ENCODE measurements at regions not wholly inside any gene's neighbourhood (a gene's known extent, or its start where the extent isn't known, plus 50 kb on each side); places are given as distances from the start of the nearest gene placed in this dataset.
"Not testable (repeated sequence)": the region's sequence is repeated elsewhere in the genome, so short reads cannot be mapped to it uniquely, and the experiment has no call there.

DNA sequence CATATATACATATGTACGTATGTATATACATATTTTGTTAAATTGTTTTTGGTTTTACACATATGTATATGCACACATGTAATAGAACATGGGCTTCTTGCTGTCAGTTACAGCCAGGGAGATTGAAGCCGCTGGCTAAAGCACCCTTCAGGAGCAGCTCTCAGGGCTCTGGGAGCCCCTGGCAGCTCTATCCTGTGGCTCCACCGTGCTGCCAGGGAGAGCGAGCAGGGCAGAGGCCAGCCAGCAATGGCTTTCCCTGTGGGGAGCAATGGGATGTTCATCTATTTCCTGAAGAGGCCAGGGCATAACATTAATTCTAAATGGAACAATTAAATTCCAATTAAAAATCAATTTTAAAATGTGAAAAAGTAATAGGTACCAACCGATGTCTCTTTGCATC is 102.9 kb downstream of the PSMG1 start:
- DNase-seq: no peak

DNA sequence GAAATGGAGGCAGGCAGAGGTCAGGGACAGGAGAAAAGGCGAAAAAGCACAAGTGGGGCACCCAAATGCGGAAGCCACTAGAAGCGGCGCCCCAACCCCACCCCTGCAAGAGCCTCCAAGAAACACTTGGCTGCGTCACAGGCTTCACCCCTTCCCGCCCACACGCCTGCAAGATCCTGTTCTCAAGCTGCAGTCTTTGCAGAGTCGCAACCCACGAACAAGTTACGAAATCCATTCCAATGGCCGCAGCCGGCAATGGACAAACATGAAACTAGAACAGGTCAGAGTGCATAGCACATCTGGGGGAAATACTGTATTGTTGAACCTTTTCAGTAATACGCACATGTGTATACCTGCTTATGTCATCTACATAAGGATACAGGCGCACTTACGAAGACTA is 103.6 kb downstream of the PSMG1 start:
- DNase-seq: peak; percentile 17

DNA sequence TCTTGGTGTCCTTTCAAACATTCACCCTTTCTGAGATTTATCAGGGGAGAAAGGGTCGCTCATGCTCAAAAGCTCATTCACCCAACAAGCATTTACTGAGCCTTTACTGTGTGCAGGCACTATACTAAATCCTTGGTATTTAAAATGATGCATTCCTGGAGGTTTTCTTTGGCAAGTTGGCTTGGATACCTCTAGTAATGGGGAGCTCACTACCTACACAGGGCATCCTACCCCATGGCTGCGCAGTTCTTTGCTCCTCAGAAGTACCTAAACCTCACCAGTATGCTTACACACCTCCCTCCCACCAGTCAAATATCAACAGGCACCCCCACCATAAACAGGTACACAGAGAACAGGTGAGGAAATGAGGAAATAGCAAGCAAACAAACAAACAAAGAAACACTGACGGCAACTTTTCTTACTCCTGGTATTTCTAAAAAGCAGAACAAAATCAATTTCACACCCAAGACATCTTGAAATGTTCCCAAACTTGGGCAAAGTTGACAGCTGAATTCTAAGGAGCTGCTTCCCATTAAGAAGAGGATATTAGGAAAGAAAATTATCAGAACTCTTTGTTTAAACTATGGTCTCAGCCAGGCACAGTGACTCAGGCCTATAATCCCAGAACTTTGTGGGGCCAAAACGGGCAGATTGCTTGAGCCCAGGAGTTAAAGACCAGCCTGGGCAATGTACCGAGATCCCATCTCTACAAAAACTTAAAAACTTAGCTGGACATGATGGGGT is 104.8 kb downstream of the PSMG1 start:
- no peak for DNase-seq

DNA sequence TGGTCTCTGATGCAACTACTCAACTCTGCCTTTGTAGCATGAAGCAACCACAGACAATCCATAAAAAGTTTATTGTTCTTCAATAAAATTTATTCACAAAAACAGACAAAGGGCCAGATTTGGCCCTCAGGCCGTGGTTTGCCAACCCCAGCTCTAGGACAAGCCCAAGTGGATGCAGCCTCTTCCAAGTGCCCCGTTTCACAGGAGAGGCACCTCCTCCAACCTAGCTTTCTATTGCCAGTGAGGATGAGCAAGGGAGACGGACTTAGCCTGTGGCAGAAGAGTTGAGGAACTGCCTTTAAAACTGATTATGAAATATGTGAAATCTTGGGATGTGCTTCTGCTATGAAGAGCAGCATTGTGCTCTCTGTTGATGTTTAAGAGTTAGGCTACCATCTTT is 105.4 kb downstream of the PSMG1 start:
- no peak for DNase-seq

DNA sequence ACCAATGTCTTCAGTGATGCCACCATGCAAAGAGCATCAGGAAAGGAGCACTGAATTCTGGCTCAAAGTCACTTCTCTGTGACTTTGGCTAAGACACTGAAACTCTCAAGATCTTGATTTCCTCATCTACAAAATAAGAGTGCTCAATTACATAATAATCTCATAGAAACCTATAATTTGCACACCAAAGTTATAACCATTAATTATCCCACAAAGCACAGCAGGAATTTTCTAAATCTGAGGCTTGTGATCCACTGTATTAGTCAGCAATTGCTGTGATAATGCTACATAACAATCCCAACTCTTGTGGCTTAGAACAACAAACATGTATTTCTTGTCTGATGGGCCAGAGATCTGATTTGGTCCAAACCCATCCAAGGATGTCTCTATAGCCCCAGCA is 108.7 kb downstream of the PSMG1 start:
- no peak for DNase-seq

DNA sequence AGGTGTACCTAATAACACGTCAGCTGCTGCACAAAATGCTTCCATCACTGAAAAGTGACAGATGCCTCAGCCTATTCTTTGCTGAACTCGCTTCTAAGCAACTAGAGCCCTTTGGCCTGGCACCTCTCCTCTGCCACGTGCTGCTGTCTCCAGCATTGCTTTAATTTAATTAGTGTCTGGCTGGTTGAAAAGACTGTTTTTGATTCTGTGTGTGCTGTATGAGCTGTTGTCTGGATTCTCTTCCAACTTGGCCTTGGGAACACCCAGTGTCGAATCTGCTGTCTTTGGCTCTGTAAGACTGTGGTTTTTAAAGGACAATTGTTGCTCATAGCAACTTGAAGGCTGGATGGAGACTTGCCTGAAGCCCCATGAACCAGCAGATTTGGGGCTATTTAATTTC is 109.5 kb downstream of the PSMG1 start:
- DNase-seq: no peak

DNA sequence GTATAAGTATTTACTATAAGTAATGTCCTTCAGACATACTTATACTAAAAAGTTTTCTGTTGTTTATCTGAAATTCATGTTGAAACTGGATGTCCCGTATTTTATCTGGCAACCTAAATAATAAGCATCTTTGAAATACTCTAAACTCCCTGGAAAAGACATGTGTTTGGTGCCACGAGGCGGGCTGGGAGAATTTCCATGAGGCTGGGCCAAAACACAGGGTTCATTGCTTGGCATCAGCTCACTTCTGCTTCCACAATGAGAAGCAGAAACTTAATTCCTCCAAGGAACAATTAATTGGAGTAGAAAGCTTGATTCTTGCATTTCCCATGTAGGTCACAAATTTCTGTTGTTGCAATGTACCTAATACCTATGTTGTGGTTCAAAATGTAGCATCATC is 110.2 kb downstream of the PSMG1 start:
- DNase-seq: no peak

DNA sequence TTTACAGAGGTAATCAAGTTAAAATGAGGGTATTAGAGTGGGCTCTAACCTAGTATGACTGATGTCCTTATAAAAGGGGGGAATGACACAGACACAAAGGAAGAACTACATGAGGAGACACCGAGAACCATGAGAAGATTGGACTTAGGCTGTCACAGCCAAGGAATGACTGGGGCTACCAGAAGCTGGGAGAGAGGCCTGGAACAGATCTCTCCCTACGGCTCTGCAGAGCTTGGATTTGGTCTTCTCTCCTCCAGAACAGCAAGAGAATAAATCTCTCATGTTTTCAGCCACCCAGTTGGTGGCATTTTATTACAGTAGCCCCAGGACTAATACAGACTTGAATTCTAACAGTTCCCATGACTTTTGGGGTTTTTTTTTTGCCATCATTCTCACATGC is 110.8 kb downstream of the PSMG1 start:
- no peak for DNase-seq

DNA sequence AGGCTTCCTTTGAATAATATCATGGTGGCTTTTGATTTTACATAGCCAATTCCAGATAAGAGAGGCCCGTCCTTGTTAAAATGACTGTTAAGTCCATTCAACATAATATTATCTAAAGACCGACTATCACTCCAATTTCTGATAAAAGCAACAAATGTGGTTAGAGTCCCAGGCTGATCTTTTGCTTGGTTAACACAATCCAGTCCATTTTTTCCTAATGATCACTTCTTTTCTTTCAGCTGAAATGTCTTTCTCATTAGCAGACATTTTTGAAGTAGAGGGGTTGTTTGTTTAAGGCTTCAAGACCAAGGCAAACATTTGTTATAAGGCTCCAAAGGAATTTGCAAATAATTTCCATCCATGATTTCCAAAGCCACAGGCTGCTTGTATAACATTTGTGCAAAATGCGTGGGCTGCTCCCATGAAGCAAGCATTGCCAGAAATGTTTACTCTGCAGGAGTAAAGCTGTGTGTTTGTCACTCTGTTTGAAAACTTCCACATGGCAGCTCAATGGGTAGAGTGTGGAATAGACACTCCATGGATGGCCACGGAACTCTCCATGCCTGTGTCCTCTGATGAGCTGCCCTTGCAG is 111.5 kb downstream of the PSMG1 start:
- no peak for DNase-seq

DNA sequence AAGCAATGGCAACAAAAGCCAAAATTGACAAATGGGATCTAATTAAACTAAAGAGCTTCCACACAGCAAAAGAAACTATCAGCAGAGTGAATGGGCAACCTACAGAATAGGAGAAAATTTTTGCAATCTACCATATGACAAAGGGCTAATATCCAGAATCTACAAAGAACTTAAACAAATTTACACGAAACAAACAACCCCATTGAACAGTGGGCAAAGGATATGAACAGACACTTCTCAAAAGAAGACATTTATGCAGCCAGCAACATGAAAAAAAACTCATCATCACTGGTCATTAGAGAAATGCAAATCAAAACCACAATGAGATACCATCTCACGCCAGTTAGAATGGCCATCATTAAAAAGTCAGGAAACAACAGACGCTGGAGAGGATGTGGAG is 113.4 kb downstream of the PSMG1 start:
- not testable (repeated sequence) for DNase-seq

DNA sequence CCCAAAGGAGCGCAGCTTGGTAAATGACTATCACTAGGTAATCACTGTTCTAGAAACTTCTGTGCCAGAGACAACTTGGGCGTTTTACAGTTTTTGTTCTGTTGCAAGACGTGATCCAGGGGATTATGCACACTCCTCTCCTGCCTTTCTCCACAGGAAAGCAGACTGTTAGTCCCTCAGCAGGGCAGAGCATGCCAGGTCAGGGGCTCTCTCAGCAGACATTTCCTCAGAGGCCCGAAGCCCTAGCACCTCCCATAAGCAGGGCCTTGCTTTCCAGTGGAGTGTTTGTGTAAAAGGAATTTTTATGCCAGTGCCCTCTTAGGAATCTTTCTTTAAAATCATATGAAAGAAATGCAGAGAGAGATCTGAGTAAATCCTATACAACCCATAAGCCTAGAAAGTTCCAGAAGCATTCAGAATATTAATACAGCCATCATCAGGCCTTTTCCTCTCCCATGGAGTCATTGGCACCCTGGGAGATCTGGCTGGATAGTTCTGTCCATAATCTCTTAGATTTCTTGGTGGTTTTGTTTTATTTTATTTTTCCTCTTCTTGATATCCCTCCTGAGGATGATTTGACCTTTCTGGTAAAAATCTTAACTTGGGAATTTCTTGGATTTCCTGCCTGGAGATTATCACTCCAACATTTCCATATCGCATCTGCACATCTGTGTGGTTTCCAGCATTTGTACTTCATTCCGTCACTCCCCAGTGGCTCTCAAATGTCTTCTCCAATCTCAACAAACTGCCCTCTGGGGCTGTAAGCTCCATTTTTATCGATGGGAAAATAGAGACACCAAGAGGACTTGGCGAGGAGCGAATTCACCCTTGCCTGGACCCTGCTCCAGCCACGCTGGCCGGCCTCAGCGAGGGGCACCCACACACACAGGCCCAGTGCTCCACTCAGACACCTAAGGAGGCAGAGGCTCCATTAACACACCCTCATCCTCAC is 116.1 kb downstream of the PSMG1 start:
- no peak for DNase-seq

DNA sequence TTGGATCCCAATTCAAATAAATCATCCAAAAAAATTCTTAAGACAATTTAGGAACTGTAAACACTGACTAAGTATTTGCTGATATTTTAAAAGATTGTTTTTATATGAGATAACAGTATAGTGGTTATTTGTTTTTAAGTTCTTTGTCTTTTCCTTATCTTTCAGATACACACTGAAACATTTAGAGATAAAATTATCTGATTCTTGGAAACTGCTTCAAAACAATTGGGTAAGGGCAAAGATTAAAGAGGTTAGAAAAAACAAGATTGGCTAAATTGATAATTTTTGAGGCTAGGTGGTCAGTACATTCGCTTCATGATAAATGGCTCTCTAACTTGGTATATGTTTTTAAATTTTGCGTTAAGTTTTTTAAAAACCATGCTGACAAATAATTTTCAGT is 117.3 kb downstream of the PSMG1 start:
- DNase-seq: no peak

DNA sequence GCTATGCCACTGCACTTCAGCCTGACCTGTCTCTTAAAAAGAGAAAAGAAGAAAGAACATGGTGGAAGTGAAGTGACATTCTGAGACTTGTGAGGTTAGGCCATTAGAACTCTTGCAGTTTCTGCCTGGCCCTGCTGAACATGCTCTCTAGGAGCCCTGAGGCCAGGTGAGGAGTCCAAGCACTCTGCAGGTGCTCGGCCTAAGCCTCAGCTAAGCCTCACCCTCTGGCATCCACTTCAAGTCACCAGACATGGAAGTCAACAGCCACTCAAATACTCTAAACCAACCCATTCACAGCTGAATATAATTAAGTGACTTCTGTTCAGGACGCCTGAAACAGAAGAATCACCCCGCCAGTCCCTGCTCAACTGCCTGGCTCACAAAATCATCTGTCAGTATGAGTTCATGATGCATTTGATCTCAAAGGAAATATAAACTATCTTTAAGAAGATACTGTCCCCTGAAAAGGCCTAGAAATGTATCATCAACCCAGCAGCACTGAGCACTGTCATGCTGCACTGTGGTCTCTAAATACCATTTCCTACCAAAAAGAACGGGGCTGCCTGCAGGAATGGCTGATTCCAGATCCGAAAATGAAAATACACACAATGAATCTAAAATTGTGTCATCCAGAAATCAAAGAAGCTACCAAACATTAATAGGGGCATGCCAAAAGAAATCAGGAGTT is 118.8 kb downstream of the PSMG1 start:
- no peak for DNase-seq

DNA sequence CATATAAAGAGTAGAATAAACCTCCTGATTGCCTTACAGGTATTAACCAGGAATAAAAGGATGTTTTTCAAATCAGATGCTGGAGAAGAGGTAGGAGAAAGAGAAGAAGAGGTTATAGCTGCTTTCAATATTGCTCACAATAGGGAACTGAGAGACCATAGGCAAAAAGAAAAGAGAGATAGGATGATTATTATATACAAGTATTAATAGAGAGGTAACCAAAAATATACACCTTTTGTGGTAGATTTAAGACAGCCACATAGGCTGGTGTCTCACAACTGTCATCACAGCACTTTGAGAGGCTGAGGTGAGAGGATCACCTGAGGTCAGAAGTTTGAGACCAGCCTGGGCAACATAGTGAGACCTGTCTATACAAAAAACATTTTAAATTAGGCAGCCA is 119.7 kb downstream of the PSMG1 start:
- no peak for DNase-seq

DNA sequence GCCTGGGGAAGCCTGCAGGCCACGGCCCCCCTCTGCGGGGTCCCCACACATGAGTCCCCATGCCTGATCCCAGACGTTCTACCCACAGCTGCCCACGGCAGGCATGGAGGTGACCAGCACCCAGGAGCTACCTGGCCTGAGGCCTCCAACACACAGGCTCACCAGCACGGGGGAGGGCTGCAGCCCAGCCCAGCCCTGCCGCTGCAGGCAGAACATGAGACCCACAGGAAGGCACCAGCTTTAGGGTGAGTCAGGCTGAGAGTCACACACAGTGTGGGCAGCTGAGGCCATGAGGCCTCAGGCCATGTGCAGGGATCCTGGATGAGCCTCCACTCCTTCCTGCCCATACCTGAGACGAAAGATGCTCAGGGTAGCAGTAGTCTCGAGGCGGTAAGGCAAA is 121.1 kb downstream of the PSMG1 start:
- no peak for DNase-seq

DNA sequence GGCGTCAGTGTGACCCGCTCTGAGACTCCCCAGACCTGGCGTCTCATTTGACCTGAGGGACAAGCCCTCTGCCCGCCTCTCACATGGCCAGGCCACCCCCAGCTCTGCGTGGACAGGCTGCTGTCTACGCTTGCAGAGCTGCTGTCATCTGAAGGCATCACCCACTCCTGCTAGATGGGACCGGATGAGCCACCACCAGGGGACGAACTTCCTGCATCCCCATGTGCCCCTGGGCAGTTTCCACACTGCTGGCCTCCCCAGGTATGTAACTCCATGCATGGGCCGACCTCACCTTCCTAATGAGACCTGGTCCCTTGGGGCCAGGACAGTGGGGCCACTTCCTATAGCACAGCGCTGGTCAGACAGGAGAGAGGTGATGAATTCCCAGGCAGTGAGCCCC is 121.5 kb downstream of the PSMG1 start:
- no peak for DNase-seq

DNA sequence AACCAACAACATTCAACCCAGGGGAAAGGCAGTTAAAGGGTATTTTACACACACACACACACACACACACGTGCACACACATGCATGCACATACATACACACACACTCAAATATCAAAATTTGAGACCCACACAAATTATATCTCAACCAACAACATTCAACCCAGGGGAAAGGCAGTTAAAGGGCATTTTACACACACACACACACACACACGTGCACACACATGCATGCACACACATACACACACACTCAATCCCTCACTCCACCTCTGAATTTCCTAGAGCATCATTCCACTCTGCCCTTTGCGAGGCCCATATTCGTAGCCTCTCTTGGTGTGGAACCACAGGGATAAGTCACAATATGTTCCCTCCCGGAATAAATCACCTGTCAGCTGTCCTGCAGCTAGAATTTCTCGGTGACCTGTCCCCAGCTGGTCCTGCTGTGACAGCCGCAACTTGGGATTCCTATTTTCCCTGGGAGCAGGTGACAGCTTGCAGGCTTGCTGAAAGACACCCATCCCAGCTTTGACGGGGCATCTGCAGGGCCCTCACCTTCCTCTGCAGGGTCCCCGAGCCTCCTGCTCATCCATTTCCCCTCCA is 122.7 kb downstream of the PSMG1 start:
- no peak for DNase-seq

DNA sequence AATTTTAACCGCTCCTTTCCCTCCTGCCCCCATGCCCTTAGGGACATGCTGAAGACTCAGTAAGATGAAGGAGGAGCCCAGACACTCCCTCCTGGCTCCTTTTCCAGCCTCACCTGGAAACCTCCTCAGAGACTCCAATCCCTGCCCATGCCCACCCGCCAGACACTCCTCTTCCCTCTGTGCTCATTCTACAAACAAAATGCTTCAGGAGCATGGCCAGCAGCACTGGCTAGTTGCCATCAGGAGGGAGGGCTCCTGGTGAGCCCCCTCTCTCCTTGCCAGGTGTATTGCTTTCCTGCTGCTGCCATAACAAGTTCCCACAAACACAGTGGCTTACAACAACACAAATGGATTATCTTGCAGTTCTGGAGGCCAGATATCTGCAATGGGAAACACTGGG is 126.1 kb downstream of the PSMG1 start:
- DNase-seq: no peak

DNA sequence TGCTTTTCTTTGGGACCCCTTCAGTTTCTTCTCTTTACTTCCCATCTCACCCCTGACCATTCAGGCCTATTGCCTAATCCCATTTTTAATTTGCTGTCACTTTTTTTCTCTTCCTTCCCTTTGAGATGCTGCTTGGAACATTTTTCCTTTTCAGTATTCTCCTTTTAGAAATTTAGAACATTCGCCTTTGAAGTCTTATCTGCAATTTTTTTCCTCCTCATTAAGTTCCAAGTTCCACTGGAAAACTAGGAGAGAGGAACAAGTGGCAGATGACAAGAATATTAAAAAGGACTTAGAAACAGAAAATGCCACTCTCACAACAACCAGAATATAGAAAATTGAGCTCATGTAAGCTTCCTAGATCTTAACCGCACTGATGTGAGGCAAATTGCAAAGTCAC is 126.6 kb downstream of the PSMG1 start:
- DNase-seq: no peak

DNA sequence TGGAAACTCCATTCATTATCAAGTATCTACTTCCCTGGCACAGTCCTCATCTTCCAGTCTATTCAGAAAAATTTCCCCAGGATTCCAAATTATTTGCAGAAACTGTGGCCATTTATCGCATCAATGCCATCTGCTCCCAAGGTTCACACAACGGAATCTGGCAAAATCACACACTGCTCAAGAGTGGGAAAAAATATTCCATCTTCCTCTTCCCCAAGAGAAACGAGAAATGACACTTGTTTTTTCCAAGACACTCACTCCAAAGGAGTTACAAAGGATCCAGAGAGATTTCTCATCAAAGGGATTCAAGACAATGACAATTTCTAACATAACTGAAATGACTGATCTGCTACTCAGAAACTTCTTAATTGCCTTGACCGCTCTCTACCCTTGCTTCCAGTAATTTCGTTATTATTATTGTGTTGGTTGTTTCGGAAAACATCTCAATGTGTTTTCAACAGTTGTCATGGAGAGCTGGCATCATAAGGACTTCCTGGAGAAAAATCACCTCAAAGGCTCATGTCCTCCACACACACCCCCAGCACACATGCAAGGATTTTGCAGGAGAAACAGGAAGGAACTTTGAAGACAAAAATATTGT is 128.0 kb downstream of the PSMG1 start:
- no peak for DNase-seq

DNA sequence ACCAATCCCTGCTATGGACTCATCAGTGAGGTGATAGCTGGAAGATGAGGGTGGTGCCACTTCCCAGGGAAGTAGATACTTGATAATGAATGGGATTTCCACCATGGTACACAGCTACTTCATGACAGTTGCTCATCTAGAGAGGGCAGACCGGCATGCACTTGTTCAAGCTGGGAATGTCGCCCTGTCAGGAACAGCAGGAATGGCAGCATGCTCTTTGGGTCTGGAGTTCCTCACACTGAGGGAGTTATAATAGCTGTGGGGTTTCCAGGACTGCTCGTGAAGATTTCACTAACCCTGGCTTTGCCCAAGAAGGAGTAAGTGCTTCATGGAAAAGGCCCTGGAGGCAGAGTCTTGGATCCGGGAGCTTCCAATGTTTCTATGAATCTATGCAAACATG is 129.2 kb downstream of the PSMG1 start:
- no peak for DNase-seq

DNA sequence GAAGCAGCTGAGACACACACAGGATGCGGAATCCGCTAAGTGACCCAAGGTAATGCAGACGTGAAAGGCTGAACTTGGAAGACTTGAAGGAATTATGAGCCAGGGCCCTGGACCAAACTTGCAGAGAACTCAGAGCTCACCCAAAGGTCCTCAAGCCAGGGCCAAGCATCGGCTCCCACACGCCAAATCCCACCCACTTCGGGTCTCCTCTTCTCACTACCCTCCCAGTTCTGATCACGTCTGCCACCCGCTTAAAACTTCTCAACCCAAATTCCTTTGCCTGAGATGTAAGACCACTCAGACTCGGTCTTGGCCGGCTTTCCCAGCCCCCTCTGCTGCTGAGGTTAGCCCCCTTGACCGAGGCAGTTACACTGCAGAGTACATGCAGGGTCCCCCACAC is 130.1 kb downstream of the PSMG1 start:
- no peak for DNase-seq

DNA sequence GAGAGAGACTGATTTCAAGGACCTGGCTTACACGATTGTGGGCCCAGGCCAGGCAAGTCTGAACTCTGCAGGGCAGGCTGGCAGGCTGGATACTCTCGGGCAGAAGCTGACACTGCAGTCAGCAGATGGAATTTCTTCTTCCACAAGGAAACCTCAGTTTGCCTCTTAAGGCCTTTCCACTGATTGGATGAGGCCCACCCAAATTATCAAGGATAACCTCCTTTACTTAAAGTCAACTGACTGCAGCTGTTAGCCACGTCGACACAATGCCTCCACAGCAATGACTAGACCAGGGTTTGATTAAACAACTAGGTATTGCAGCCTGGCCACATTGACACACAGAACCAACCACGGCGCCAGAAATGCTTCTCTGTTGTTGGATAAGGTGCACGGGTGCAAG is 130.5 kb downstream of the PSMG1 start:
- DNase-seq: no peak

Data from CD4-positive, alpha-beta T cell treated with Interleukin-4 for 4 hours (primary cell).